Tibial nerve (tissue), 4 donors: ENCODE measurements at regions not wholly inside any gene's neighbourhood (a gene's known extent, or its start where the extent isn't known, plus 50 kb on each side); places are given as distances from the start of the nearest gene placed in this dataset.

Source experiments
- CTCF ChIP-seq, 5 experiments: fragments of 200-600 bp in 3 of 5; fragments of 450-650 bp in 2 of 5; sonication (generic) in 3 of 5; IDR thresholded peaks; one replicate each; pipeline ENCODE4 v1.5.1; 2016 to 2019; ENCODE audit warnings: antibody characterized with exemption in 5 of 5, mild to moderate bottlenecking in 3 of 5, moderate library complexity in 2 of 5
- EP300 ChIP-seq, 2 donors: sonication (generic); formaldehyde crosslinking; IDR thresholded peaks; one replicate each; pipeline ENCODE4 v1.6.1; 2017; ENCODE audit warnings: antibody characterized with exemption in 2 of 2, mild to moderate bottlenecking in 1 of 2
- POLR2A ChIP-seq, 2 donors: fragments of 450-650 bp; IDR thresholded peaks; one replicate each; pipeline ENCODE4 v1.6.1; 2017; ENCODE audit warnings: antibody characterized with exemption in 2 of 2, mild to moderate bottlenecking in 2 of 2, moderate library complexity in 2 of 2

GRCh38 chr18:27567434-27567833 lies 382.3 kb upstream of the CHST9 start:
- TF ChIP-seq CTCF (IDR thresholded peaks at IDR 0.05): no peak
- no peak for TF ChIP-seq EP300 (IDR thresholded peaks at IDR 0.05)
- TF ChIP-seq POLR2A (IDR thresholded peaks at IDR 0.05): no peak
